ENCODE measurements at regions not wholly inside any gene's neighbourhood (a gene's known extent, or its start where the extent isn't known, plus 50 kb on each side); places are given as distances from the start of the nearest gene placed in this dataset.

GRCh38 chr6:11433860-11434259 is 103.7 kb upstream of the TMEM170B start:
- peaks cover 2 to 9% of the 10 kb centered on the region in 2 donors for H3K4me1 ChIP-seq (ENCODE audit: control insufficient read depth in 1 of 2, insufficient read depth in 2 of 2, low read length in 2 of 2)
- H3K27ac ChIP-seq (ENCODE audit: low read depth in 1 of 2, low read length in 2 of 2) = no peak overlapping the region
- no CpG with 5 or more reads among the region's 1 CpG for whole genome bisulfite sequencing (ENCODE audit: insufficient coverage)
- H3K4me1 Mint-ChIP-seq = peaks cover 31% of the 10 kb centered on the region
- peaks cover 0 to 2% (median 2%) of the 10 kb centered on the region in 3 donors for H3K27me3 Mint-ChIP-seq (ENCODE audit: low read depth in 3 of 3)
- H2AFZ ChIP-seq (ENCODE audit: insufficient read depth, low read depth, low read length, poor library complexity, severe bottlenecking) = no peak overlapping the region
- no peak for TF ChIP-seq CTCF (IDR thresholded peaks at IDR 0.05)
- DNase-seq = no peak
- H3K4me2 ChIP-seq (replicated peaks; ENCODE audit: extremely low read depth, low read length, poor library complexity, severe bottlenecking) = no peak overlapping the region
- H3K9me3 ChIP-seq (replicated peaks in 1 of 2; ENCODE audit: control insufficient read depth in 1 of 2, insufficient read depth in 1 of 2, low read length in 2 of 2) = no peaks in the 10 kb centered on the region
- intact Hi-C loops (cut with micrococcal nuclease) = no loop called here
- H3K36me3 Mint-ChIP-seq = no peaks in the 10 kb centered on the region
- no peaks in the 10 kb centered on the region for H3K27me3 ChIP-seq (ENCODE audit: control insufficient read depth in 2 of 2, insufficient read depth in 2 of 2, low read length in 2 of 2)
- H3K27ac Mint-ChIP-seq = no peak overlapping the region
- H3K4me3 Mint-ChIP-seq = no peak overlapping the region
- H3K36me3 ChIP-seq (replicated peaks in 1 of 2; ENCODE audit: control insufficient read depth in 1 of 2, insufficient read depth in 2 of 2, low read length in 2 of 2) = no peaks in the 10 kb centered on the region
- peaks cover 0 to 7% (median 0%) of the 10 kb centered on the region in 7 donors for H3K9me3 Mint-ChIP-seq
- no peaks in the 10 kb centered on the region for H3K79me2 ChIP-seq (ENCODE audit: insufficient read depth, low read length)
- H3K4me3 ChIP-seq (replicated peaks in 1 of 3; ENCODE audit: low read depth in 2 of 3, low read length in 3 of 3) = no peak overlapping the region
- H3K9ac ChIP-seq (ENCODE audit: insufficient read depth, low read length, poor library complexity, severe bottlenecking) = no peak overlapping the region
- H4K20me1 ChIP-seq (ENCODE audit: insufficient read depth, low read length) = no peaks in the 10 kb centered on the region

- TF ChIP-seq CTCF (IDR thresholded peaks at IDR 0.05) = no peak
- Histone ChIP-seq H3K79me2 (ENCODE audit: insufficient read depth, low read length) (no peaks in the 10 kb centered on the region), H3K9me3 (replicated peaks in 1 of 2; ENCODE audit: control insufficient read depth in 1 of 2, insufficient read depth in 1 of 2, low read length in 2 of 2) (no peaks in the 10 kb centered on the region), H3K27ac (ENCODE audit: low read depth in 1 of 2, low read length in 2 of 2) (no peak overlapping the region), H2AFZ (ENCODE audit: insufficient read depth, low read depth, low read length, poor library complexity, severe bottlenecking) (no peak overlapping the region), H3K4me1 (ENCODE audit: control insufficient read depth in 1 of 2, insufficient read depth in 2 of 2, low read length in 2 of 2) (peaks cover 0 to 8% of the 10 kb centered on the region in 2 donors), H3K36me3 (replicated peaks in 1 of 2; ENCODE audit: control insufficient read depth in 1 of 2, insufficient read depth in 2 of 2, low read length in 2 of 2) (no peaks in the 10 kb centered on the region), H3K27me3 (ENCODE audit: control insufficient read depth in 2 of 2, insufficient read depth in 2 of 2, low read length in 2 of 2) (no peaks in the 10 kb centered on the region), H4K20me1 (ENCODE audit: insufficient read depth, low read length) (no peaks in the 10 kb centered on the region), H3K9ac (ENCODE audit: insufficient read depth, low read length, poor library complexity, severe bottlenecking) (no peak overlapping the region), H3K4me2 (replicated peaks; ENCODE audit: extremely low read depth, low read length, poor library complexity, severe bottlenecking) (no peak overlapping the region), H3K4me3 (replicated peaks in 1 of 3; ENCODE audit: low read depth in 2 of 3, low read length in 3 of 3) (no peak overlapping the region)
- DNase-seq = no peak
- intact Hi-C loops (cut with micrococcal nuclease) = no loop called here
- WGBS (ENCODE audit: insufficient coverage) = no CpG with 5 or more reads among the region's 1 CpG
- H3K4me3 Mint-ChIP-seq = no peak overlapping the region
- peaks cover 0 to 2% (median 2%) of the 10 kb centered on the region in 3 donors for H3K27me3 Mint-ChIP-seq (ENCODE audit: low read depth in 3 of 3)
- peaks cover 28% of the 10 kb centered on the region for H3K4me1 Mint-ChIP-seq
- peak overlapping the region in 2 of 7 donors; percentile 32 to 37 for H3K27ac Mint-ChIP-seq
- H3K36me3 Mint-ChIP-seq = no peaks in the 10 kb centered on the region
- peaks cover 0 to 7% (median 0%) of the 10 kb centered on the region in 7 donors for H3K9me3 Mint-ChIP-seq
Observed at GRCh38 chr6:11432713-11433450, 104.7 kb upstream of the TMEM170B start.
